DOHH2 (cell line): ENCODE measurements at regions not wholly inside any gene's neighbourhood (a gene's known extent, or its start where the extent isn't known, plus 50 kb on each side); places are given as distances from the start of the nearest gene placed in this dataset.

Source experiments
- H3F3A ChIP-seq: fragments of 200-600 bp; sonication (generic), shearing (Covaris generic); 2 replicates; pipeline ENCODE4 v1.6.0; 2016; ENCODE audit warnings: antibody characterized with exemption, mild to moderate bottlenecking; ENCODE audit not compliant: control insufficient read depth, insufficient read depth
- H3K27ac ChIP-seq: fragments of 200-600 bp; sonication (generic); 2 replicates; pipeline ENCODE4 v1.5.1; 2014; ENCODE audit warnings: low read depth, mild to moderate bottlenecking, low read length, moderate library complexity
- H3K27me3 ChIP-seq: fragments of 200-600 bp; sonication (generic); 2 replicates; pipeline ENCODE4 v1.6.1; 2014; ENCODE audit warnings: mild to moderate bottlenecking, low read length, mixed read lengths; ENCODE audit not compliant: control insufficient read depth
- H3K36me3 ChIP-seq: fragments of 200-600 bp; sonication (generic); 2 replicates; pipeline ENCODE4 v1.6.1; 2014; ENCODE audit warnings: mild to moderate bottlenecking, low read length, moderate library complexity, mixed read lengths; ENCODE audit not compliant: control insufficient read depth
- H3K4me1 ChIP-seq: fragments of 200-600 bp; sonication (generic); 2 replicates; pipeline ENCODE4 v1.6.1; 2014; ENCODE audit warnings: mild to moderate bottlenecking, low read length, mixed read lengths; ENCODE audit not compliant: control insufficient read depth
- H3K4me2 ChIP-seq: fragments of 200-600 bp; sonication (generic); 2 replicates; pipeline ENCODE4 v1.6.0; 2014; ENCODE audit warnings: mild to moderate bottlenecking, low read length, moderate library complexity
- H3K4me3 ChIP-seq: fragments of 200-600 bp; sonication (generic); 2 replicates; pipeline ENCODE4 v1.5.1; 2014; ENCODE audit warnings: mild to moderate bottlenecking, low read length, mixed read lengths
- H3K79me2 ChIP-seq: fragments of 200-600 bp; sonication (generic); 2 replicates; pipeline ENCODE4 v1.6.1; 2014; ENCODE audit warnings: mild to moderate bottlenecking, low read length, mixed read lengths; ENCODE audit not compliant: control insufficient read depth
- H3K9me2 ChIP-seq: fragments of 200-600 bp; sonication (generic); replicated peaks from 2 replicates; pipeline ENCODE4 v1.6.1; 2014; ENCODE audit warnings: mild to moderate bottlenecking, low read length, mixed read lengths; ENCODE audit not compliant: control insufficient read depth
- H3K9me3 ChIP-seq: fragments of 200-600 bp; sonication (generic); 2 replicates; pipeline ENCODE4 v1.6.1; 2014; ENCODE audit warnings: antibody characterized with exemption, low read length, mixed read lengths; ENCODE audit not compliant: control insufficient read depth, insufficient read depth
- H4K20me1 ChIP-seq: fragments of 200-600 bp; sonication (generic); 2 replicates; pipeline ENCODE4 v1.6.0; 2014; ENCODE audit warnings: low read depth, mild to moderate bottlenecking, antibody characterized with exemption, low read length, moderate library complexity; ENCODE audit not compliant: control insufficient read depth, insufficient read depth
- EZH2phosphoT487 ChIP-seq: fragments of 200-600 bp; sonication (generic); IDR thresholded peaks from 2 replicates; pipeline ENCODE4 v1.6.1; 2017; ENCODE audit warnings: borderline replicate concordance, mild to moderate bottlenecking, antibody characterized with exemption, low read length, moderate library complexity, mixed read lengths
- TF ChIP-seq, protein P1 (sequence below): fragments of 200-600 bp; sonication (generic); IDR thresholded peaks from one replicate; pipeline ENCODE4 v1.5.1; 2014; ENCODE audit warnings: antibody characterized with exemption, mild to moderate bottlenecking, low read depth, low read length; ENCODE audit not compliant: poor library complexity, severe bottlenecking

- Histone ChIP-seq H3K27ac (no peak overlapping the region), H3K79me2 (no peaks in the 10 kb centered on the region), H3K9me2 (no peaks in the 10 kb centered on the region), H3K36me3 (no peaks in the 10 kb centered on the region), H3K27me3 (no peaks in the 10 kb centered on the region), H3K9me3 (no peaks in the 10 kb centered on the region), H3K4me2 (no peak overlapping the region), H3K4me1 (no peaks in the 10 kb centered on the region), H3K4me3 (no peak overlapping the region), H4K20me1 (no peaks in the 10 kb centered on the region), H3F3A (no peaks in the 10 kb centered on the region)
- TF ChIP-seq EZH2phosphoT487: no peak
- TF ChIP-seq, protein P1, sequence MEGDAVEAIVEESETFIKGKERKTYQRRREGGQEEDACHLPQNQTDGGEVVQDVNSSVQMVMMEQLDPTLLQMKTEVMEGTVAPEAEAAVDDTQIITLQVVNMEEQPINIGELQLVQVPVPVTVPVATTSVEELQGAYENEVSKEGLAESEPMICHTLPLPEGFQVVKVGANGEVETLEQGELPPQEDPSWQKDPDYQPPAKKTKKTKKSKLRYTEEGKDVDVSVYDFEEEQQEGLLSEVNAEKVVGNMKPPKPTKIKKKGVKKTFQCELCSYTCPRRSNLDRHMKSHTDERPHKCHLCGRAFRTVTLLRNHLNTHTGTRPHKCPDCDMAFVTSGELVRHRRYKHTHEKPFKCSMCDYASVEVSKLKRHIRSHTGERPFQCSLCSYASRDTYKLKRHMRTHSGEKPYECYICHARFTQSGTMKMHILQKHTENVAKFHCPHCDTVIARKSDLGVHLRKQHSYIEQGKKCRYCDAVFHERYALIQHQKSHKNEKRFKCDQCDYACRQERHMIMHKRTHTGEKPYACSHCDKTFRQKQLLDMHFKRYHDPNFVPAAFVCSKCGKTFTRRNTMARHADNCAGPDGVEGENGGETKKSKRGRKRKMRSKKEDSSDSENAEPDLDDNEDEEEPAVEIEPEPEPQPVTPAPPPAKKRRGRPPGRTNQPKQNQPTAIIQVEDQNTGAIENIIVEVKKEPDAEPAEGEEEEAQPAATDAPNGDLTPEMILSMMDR: no peak
These were observed 296.1 kb upstream of the LRRC7 start for GRCh38 chr1:69271587-69272125.

GRCh38 chr1:69272684-69273083 is 295.0 kb upstream of the LRRC7 start:
- no peak overlapping the region for H3K27ac ChIP-seq
- no peaks in the 10 kb centered on the region for H3K9me2 ChIP-seq
- no peaks in the 10 kb centered on the region for H3K36me3 ChIP-seq
- H3K27me3 ChIP-seq: no peaks in the 10 kb centered on the region
- no peaks in the 10 kb centered on the region for H3K9me3 ChIP-seq
- H3K4me2 ChIP-seq: no peak overlapping the region
- no peak for TF ChIP-seq EZH2phosphoT487
- TF ChIP-seq, protein P1: no peak
- H4K20me1 ChIP-seq: no peaks in the 10 kb centered on the region
- H3F3A ChIP-seq: no peaks in the 10 kb centered on the region
- peaks cover 2% of the 10 kb centered on the region; the same call in 1 of the 2 replicates for H3K4me1 ChIP-seq
- no peak overlapping the region for H3K4me3 ChIP-seq
- H3K79me2 ChIP-seq: no peaks in the 10 kb centered on the region

DNA sequence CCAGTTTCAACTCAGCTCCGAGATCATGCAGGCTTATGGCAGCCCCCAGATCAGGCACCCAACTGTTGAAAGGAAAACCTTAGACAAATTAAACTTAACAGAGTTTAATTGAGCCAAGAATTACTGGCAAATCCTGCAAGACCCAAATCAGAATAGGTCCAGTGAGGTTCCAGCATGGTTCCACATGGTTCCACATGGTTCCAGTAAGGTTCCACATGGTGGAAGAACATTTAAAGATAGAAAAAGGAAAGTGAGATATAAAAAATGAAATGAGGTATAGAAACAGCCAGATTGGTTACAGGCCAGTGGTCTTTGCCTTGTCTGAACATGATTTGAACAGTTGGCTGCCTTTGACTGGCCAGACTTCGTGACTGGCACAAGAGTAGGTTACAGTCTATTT is 288.8 kb upstream of the LRRC7 start:
- Histone ChIP-seq H3K27me3 (no peaks in the 10 kb centered on the region), H3K27ac (no peak overlapping the region), H3K4me3 (no peak overlapping the region), H3K36me3 (no peaks in the 10 kb centered on the region), H4K20me1 (no peaks in the 10 kb centered on the region), H3K4me2 (no peak overlapping the region), H3F3A (no peaks in the 10 kb centered on the region), H3K9me2 (no peaks in the 10 kb centered on the region), H3K9me3 (no peaks in the 10 kb centered on the region), H3K79me2 (no peaks in the 10 kb centered on the region), H3K4me1 (peaks cover 5% of the 10 kb centered on the region; the same call in 1 of the 2 replicates)
- TF ChIP-seq, protein P1: no peak
- TF ChIP-seq EZH2phosphoT487: no peak
